NAMALWA (cell line): ENCODE measurements at regions not wholly inside any gene's neighbourhood (a gene's known extent, or its start where the extent isn't known, plus 50 kb on each side); places are given as distances from the start of the nearest gene placed in this dataset.

ENCODE experiments used
- DNase-seq: peaks from one replicate; pipeline ENCODE4 v3.0.0-alpha.2; 2015; ENCODE audit warnings: low spot score

DNA sequence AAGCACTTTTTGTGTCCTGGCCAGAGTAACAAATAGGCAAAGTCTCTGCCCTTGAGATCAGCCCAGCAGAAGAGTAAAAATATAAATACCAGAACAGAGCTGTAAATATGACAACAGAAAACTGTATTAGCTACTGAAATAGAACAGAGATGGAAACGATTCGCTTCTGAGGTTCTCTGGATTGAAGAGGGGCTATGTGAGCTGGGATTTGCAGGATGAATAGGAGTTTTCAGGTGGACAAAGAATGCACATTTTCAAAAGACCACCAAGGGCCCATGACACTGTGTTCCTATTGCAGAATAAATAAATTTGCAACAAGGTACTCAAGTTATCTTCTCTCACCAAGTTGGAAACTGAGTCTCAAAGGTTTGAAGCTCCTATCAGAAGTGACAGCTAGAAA, 176.6 kb downstream of the BCL11B start:
- no peak for DNase-seq

DNA sequence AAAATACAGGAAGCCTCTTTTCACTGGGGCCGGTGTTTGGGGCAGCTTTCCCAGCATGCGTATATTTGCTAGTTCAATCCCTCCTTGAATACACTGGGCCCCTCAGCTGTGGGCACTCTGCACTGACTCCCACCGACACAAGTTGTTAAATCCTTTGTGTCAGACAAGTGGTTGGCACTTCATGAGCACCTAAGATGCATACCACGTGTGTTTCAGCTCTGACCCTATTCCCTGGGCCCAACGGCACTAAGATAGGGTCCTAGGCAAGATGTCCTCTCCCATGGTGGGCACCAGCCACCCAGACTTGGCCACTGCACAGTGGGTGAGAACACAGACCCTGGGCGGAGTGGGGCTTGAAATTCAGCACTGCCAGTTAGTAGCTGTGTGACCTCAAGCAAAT, 173.8 kb downstream of the BCL11B start:
- no peak for DNase-seq

- DNase-seq: no peak
These were observed 172.8 kb downstream of the BCL11B start for GRCh38 chr14:99099051-99099787.

GRCh38 chr14:99100497-99101270, 171.3 kb downstream of the BCL11B start:
- DNase-seq: no peak

- no peak for DNase-seq
These were observed 170.0 kb downstream of the BCL11B start for GRCh38 chr14:99101855-99102461.

- DNase-seq: no peak
These were observed 155.2 kb downstream of the BCL11B start for GRCh38 chr14:99116741-99117295.

GRCh38 chr14:99117671-99118045, 154.3 kb downstream of the BCL11B start:
- DNase-seq: no peak

GRCh38 chr14:99118046-99118721, 153.8 kb downstream of the BCL11B start:
- DNase-seq: no peak

DNA sequence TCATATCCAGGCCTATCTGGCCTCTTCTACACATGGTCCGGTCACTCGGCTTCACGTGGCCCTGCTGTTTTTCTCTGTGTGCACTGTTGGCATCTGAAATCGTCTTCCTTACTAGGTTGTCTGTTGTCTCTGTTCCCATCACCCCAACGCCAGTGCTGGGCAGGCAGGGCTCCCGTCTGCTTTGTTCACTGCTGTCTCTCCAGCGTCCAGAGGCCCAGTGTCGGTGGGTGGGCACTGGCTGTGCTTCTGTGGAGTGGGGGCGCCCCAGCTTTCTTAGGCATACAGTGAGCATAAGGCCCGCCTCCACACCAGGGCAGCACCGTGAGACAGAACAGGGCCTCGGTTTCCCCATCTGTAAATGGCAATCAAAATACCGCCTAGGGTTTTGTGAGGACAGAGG, 153.1 kb downstream of the BCL11B start:
- no peak for DNase-seq
